K562 (cell line): ENCODE measurements at regions not wholly inside any gene's neighbourhood (a gene's known extent, or its start where the extent isn't known, plus 50 kb on each side); places are given as distances from the start of the nearest gene placed in this dataset.
A peak's percentile ranks its signal among the peaks of the same experiment; 100 is the strongest.

Experiments
- CBX5 ChIP-seq: IDR thresholded peaks from 2 replicates; pipeline ENCODE4 v1.6.1; 2014; ENCODE audit warnings: low read depth, borderline replicate concordance
- CHAMP1 ChIP-seq: fragments of 450-650 bp; IDR thresholded peaks from 2 replicates; pipeline ENCODE4 v1.6.1; 2016; ENCODE audit warnings: mild to moderate bottlenecking
- CTBP1 ChIP-seq: fragments of 450-650 bp; IDR thresholded peaks from 2 replicates; pipeline ENCODE4 v1.6.1; 2016; ENCODE audit warnings: borderline replicate concordance
- DACH1 ChIP-seq: fragments of 450-650 bp; IDR thresholded peaks from 2 replicates; pipeline ENCODE4 v1.6.1; 2018; ENCODE audit not compliant: partially characterized antibody
- E4F1 ChIP-seq: fragments of 250-450 bp; sonication (Bioruptor Pico); IDR thresholded peaks from 2 replicates; pipeline ENCODE4 v1.5.0; 2021; ENCODE audit warnings: mild to moderate bottlenecking, borderline replicate concordance
- ELF2 ChIP-seq: fragments of 250-450 bp; sonication (Bioruptor Pico); IDR thresholded peaks from 2 replicates; pipeline ENCODE4 v1.5.0; 2021; ENCODE audit warnings: mild to moderate bottlenecking
- KAT7 ChIP-seq: sonication (generic); formaldehyde crosslinking; IDR thresholded peaks from 2 replicates; pipeline ENCODE4 v1.8.0; 2022; ENCODE audit warnings: missing genetic modification reagents, mild to moderate bottlenecking, borderline replicate concordance
- NR4A1 ChIP-seq, 2 experiments: fragments of 250-450 bp in 1 of 2; fragments of 450-650 bp in 1 of 2; sonication (Bioruptor Pico) in 1 of 2; IDR thresholded peaks; 2 replicates each; pipeline versions ENCODE4 v1.4.0 to v1.6.1; 2016 to 2020; ENCODE audit warnings: mild to moderate bottlenecking in 2 of 2, missing compliant biosample characterization in 1 of 2, missing genetic modification characterization in 1 of 2, moderate library complexity in 1 of 2
- RREB1 ChIP-seq: fragments of 250-450 bp; sonication (Bioruptor Pico); IDR thresholded peaks from 2 replicates; pipeline ENCODE4 v1.4.0; 2020
- SAP30 ChIP-seq: fragments of 200-600 bp; sonication (generic); IDR thresholded peaks from 2 replicates; pipeline ENCODE4 v1.6.1; 2012; ENCODE audit warnings: borderline replicate concordance, low read depth, mild to moderate bottlenecking, moderate library complexity, low read length, control low read depth, inconsistent platforms; ENCODE audit not compliant: insufficient read depth, poor library complexity, severe bottlenecking
- SMAD1 ChIP-seq: fragments of 150-350 bp; IDR thresholded peaks from 2 replicates; pipeline ENCODE4 v1.6.1; 2014; ENCODE audit warnings: low read length, low read depth; ENCODE audit not compliant: partially characterized antibody
- SMARCB1 ChIP-seq: IDR thresholded peaks from 2 replicates; pipeline ENCODE4 v1.6.1; 2011; ENCODE audit warnings: improper control_type of control experiment, low read depth; ENCODE audit not compliant: insufficient read length
- ZBTB43 ChIP-seq: sonication (generic); formaldehyde crosslinking; IDR thresholded peaks from 2 replicates; pipeline ENCODE4 v1.8.0; 2023; ENCODE audit warnings: mild to moderate bottlenecking, missing genetic modification reagents
- ZNF224 ChIP-seq: sonication (generic); formaldehyde crosslinking; IDR thresholded peaks from 2 replicates; pipeline ENCODE4 v1.8.0; 2022; ENCODE audit warnings: mild to moderate bottlenecking, missing genetic modification reagents
- ZNF41 ChIP-seq: fragments of 250-450 bp; sonication (Bioruptor Pico); conservative IDR thresholded peaks from 2 replicates; pipeline ENCODE4 v1.4.0; 2020; ENCODE audit warnings: mild to moderate bottlenecking

- TF ChIP-seq ZBTB43 (CRISPR knock-in tag) (no peak), RREB1 (peak; percentile 87; the same call in 1 of the 2 replicates), ELF2 (CRISPR knock-in tag) (no peak), KAT7 (CRISPR knock-in tag) (0 out of 2 replicates have a peak, but pooled peaks have one; percentile 20), NR4A1 (CRISPR knock-in tag; IDR thresholded peaks at IDR 0.05) (no peak), NR4A1 (tag; IDR thresholded peaks at IDR 0.05) (peak; percentile 11; the same call in 1 of the 2 replicates), CBX5 (no peak), ZNF41 (CRISPR knock-in tag) (0 out of 2 replicates have a peak, but pooled peaks have one; percentile 36), ZNF224 (no peak), SMARCB1 (no peak), DACH1 (no peak), E4F1 (CRISPR knock-in tag) (no peak), SMAD1 (peak; percentile 74), CHAMP1 (no peak; the same call in 1 of the 2 replicates), CTBP1 (peak; percentile 80), SAP30 (no peak)
These were observed 69.1 kb upstream of the WDR1 start (continued) for GRCh38 chr4:10185518-10186227.
